Muscle of leg (tissue), 3 donors: ENCODE measurements at regions not wholly inside any gene's neighbourhood (a gene's known extent, or its start where the extent isn't known, plus 50 kb on each side); places are given as distances from the start of the nearest gene placed in this dataset.

Source experiments
- DNase-seq: peaks from one replicate; pipeline ENCODE4 v3.0.0; 2013
- H3K27ac ChIP-seq: one replicate; pipeline ENCODE4 v1.5.1; 2013; ENCODE audit warnings: mild to moderate bottlenecking, low read length, control low read depth
- H3K27me3 ChIP-seq: one replicate; pipeline ENCODE4 v1.6.1; 2013; ENCODE audit warnings: low read length; ENCODE audit not compliant: control insufficient read depth, insufficient read depth
- H3K36me3 ChIP-seq: one replicate; pipeline ENCODE4 v1.6.1; 2013; ENCODE audit warnings: low read length; ENCODE audit not compliant: control insufficient read depth, insufficient read depth
- H3K4me1 ChIP-seq: one replicate; pipeline ENCODE4 v1.6.1; 2013; ENCODE audit warnings: low read length; ENCODE audit not compliant: control insufficient read depth, insufficient read depth
- H3K4me3 ChIP-seq: one replicate; pipeline ENCODE4 v1.5.1; 2013; ENCODE audit warnings: low read length, control low read depth
- H3K9me3 ChIP-seq: replicated peaks from 2 replicates; pipeline ENCODE4 v1.6.1; 2013; ENCODE audit warnings: low read depth, low read length; ENCODE audit not compliant: control insufficient read depth
- WGBS: methylation state at CpG from one replicate; pipeline ENCODE4 v1.1.5; 2013; ENCODE audit warnings: missing lambda C conversion rate; ENCODE audit not compliant: insufficient coverage; 5-methylcytosine and 5-hydroxymethylcytosine counted together

DNA sequence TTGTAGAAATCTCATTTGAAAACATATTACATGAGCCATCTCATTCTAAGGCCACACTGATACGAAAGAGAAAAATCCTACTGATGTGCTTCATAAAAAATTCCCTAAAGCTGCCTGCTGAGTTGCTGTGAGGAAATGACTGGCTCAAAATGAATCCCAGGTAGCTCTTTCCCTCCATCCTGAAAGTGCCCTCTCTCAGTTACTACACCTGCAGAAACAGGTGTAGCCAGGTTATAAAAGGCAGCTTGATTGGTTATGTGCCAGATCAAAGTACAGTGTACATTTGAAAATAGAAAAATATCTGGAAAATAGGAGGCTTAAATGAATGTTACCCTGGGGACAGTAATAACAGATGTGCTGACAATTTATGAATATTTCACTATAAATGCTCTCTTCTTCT, 833.4 kb upstream of the ADGRL4 start:
- no peak overlapping the region for H3K4me3 ChIP-seq
- no peaks in the 10 kb centered on the region for H3K4me1 ChIP-seq
- no CpG with 5 or more reads among the region's 1 CpG for WGBS
- no peaks in the 10 kb centered on the region for H3K9me3 ChIP-seq
- no peaks in the 10 kb centered on the region for H3K36me3 ChIP-seq
- no peak for DNase-seq
- H3K27ac ChIP-seq = no peak overlapping the region
- H3K27me3 ChIP-seq = no peaks in the 10 kb centered on the region

GRCh38 chr1:79827446-79827845, 820.9 kb upstream of the ADGRL4 start:
- Histone ChIP-seq H3K4me3 (no peak overlapping the region), H3K4me1 (no peaks in the 10 kb centered on the region), H3K27me3 (no peaks in the 10 kb centered on the region), H3K27ac (no peak overlapping the region), H3K36me3 (no peaks in the 10 kb centered on the region), H3K9me3 (no peaks in the 10 kb centered on the region)
- DNase-seq = no peak
- WGBS = 17% methylated on average over 1 of the region's 2 CpGs

GRCh38 chr1:79825551-79825950, 819.0 kb upstream of the ADGRL4 start:
- Histone ChIP-seq H3K27ac (no peak overlapping the region), H3K4me3 (no peak overlapping the region), H3K27me3 (no peaks in the 10 kb centered on the region), H3K9me3 (no peaks in the 10 kb centered on the region), H3K36me3 (no peaks in the 10 kb centered on the region), H3K4me1 (no peaks in the 10 kb centered on the region)
- DNase-seq = no peak
- no CpG with 5 or more reads among the region's 3 CpGs for WGBS

- no peaks in the 10 kb centered on the region for H3K27me3 ChIP-seq
- H3K4me3 ChIP-seq = no peak overlapping the region
- whole genome bisulfite sequencing = 94% methylated on average over 10 of the region's 11 CpGs
- no peak for DNase-seq
- H3K36me3 ChIP-seq = no peaks in the 10 kb centered on the region
- H3K27ac ChIP-seq = no peak overlapping the region
- H3K4me1 ChIP-seq = no peaks in the 10 kb centered on the region
- no peaks in the 10 kb centered on the region for H3K9me3 ChIP-seq
Observed at GRCh38 chr1:79822053-79822452, 815.5 kb upstream of the ADGRL4 start.

- H3K9me3 ChIP-seq = no peaks in the 10 kb centered on the region
- H3K36me3 ChIP-seq = no peaks in the 10 kb centered on the region
- no peak for DNase-seq
- no peaks in the 10 kb centered on the region for H3K27me3 ChIP-seq
- no peak overlapping the region for H3K4me3 ChIP-seq
- H3K4me1 ChIP-seq = no peaks in the 10 kb centered on the region
- WGBS = no CpG with 5 or more reads among the region's 3 CpGs
- no peak overlapping the region for H3K27ac ChIP-seq
Observed at GRCh38 chr1:79819140-79819539, 812.6 kb upstream of the ADGRL4 start.

- H3K27ac ChIP-seq = no peak overlapping the region
- WGBS = 83% methylated on average over 2 of the region's 4 CpGs
- no peak overlapping the region for H3K4me3 ChIP-seq
- no peaks in the 10 kb centered on the region for H3K4me1 ChIP-seq
- H3K9me3 ChIP-seq = no peaks in the 10 kb centered on the region
- no peaks in the 10 kb centered on the region for H3K27me3 ChIP-seq
- no peak for DNase-seq
- H3K36me3 ChIP-seq = no peaks in the 10 kb centered on the region
Observed at GRCh38 chr1:79817031-79817560, 810.6 kb upstream of the ADGRL4 start.

DNA sequence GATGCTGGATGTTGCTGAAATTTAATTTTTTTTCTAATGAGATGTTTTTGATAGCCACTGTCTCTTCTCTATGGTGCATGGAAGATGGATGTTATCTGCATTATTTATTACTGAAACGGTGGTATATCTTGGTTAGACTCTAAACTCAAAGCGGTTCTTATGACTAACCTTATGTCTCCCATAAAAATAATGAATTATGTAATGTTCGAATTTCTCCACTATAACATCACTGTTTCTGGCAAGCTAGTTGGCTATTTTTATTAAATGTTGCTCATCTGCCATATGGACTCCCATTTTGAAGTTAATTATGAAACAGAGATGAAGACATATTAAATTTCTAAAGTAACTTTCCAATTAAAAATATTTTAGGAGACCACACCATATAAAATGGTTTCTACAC, 808.6 kb upstream of the ADGRL4 start:
- Histone ChIP-seq H3K4me3 (no peak overlapping the region), H3K27me3 (no peaks in the 10 kb centered on the region), H3K4me1 (no peaks in the 10 kb centered on the region), H3K36me3 (no peaks in the 10 kb centered on the region), H3K9me3 (no peaks in the 10 kb centered on the region), H3K27ac (no peak overlapping the region)
- no CpG with 5 or more reads among the region's 3 CpGs for WGBS
- no peak for DNase-seq

DNA sequence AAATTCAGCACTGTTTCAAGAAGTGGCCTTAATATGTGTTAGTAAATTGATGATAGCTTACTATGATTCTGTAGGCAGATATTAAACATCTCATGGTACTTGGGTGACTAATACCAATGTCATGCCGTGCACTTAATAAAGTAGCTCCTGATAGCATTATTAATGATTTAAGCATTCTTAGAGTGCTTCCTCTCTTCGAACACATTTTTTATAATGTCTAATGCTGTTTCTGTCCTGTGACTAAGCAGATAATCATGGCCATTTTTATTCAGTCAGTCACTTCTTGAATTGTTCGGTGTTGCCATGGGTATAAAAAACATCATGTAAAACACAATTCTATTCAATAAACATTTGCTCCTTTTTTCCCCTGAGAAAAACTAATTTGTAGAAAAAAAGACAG, 804.6 kb upstream of the ADGRL4 start:
- H3K4me1 ChIP-seq = no peaks in the 10 kb centered on the region
- DNase-seq = no peak
- no peak overlapping the region for H3K4me3 ChIP-seq
- peaks cover 2% of the 10 kb centered on the region for H3K9me3 ChIP-seq
- H3K27me3 ChIP-seq = no peaks in the 10 kb centered on the region
- no peak overlapping the region for H3K27ac ChIP-seq
- WGBS = no CpG with 5 or more reads among the region's 3 CpGs
- H3K36me3 ChIP-seq = no peaks in the 10 kb centered on the region

DNA sequence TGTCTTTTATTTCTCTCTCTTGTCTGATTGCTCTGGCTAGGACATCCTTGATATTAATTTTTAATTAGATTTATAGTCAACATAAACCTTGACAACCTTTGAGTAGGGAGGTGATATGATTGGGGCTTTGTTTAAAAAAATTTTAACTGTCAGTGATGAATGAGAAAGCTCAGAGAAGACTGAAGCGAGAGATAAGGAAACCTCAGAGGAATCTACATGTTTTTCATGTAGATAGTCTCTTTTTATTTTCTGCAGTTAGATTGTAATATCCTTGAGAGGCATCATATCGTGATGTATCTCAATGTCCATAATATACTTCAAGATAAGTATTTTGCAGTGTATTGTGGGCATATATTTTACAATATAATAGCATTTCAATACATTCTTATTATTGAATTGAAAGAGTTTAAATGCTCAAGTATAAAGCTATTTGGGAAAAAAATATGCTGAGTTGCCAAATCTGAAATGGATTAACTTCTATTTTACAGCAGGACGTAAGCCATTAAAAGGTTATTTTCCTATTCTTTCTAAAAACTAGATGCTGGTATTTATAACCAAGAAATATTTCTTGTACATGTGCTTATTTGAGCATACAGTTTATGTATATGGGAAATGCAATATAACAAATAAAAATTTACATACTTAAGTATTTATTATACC, 802.4 kb upstream of the ADGRL4 start:
- no peaks in the 10 kb centered on the region for H3K4me1 ChIP-seq
- no peak overlapping the region for H3K4me3 ChIP-seq
- no CpG with 5 or more reads among the region's 3 CpGs for WGBS
- no peaks in the 10 kb centered on the region for H3K36me3 ChIP-seq
- no peaks in the 10 kb centered on the region for H3K27me3 ChIP-seq
- no peak overlapping the region for H3K27ac ChIP-seq
- DNase-seq = no peak
- peaks cover 2% of the 10 kb centered on the region for H3K9me3 ChIP-seq

DNA sequence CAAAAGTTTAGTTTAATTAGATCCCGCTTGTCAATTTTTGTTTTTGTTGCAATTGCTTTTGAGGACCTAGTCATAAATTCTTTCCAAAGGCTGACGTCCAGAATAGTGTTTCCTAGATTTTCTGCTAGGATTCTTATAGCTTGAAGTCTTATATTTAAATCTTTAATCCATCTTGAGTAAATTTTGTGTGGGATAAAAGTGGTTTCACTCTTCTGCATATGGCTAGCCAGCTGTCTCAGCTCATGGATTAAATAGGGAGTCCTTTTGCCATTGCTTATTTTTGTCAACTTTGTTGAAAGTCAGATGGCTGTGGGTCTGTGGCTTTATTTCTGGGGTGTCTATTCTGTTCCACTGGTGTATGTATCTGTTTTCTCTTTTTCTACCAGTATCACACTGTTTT, 801.3 kb upstream of the ADGRL4 start:
- no peak overlapping the region for H3K4me3 ChIP-seq
- WGBS = no CpG with 5 or more reads among the region's 2 CpGs
- no peaks in the 10 kb centered on the region for H3K27me3 ChIP-seq
- H3K9me3 ChIP-seq = peaks cover 2% of the 10 kb centered on the region
- no peaks in the 10 kb centered on the region for H3K4me1 ChIP-seq
- H3K36me3 ChIP-seq = no peaks in the 10 kb centered on the region
- no peak for DNase-seq
- no peak overlapping the region for H3K27ac ChIP-seq

DNA sequence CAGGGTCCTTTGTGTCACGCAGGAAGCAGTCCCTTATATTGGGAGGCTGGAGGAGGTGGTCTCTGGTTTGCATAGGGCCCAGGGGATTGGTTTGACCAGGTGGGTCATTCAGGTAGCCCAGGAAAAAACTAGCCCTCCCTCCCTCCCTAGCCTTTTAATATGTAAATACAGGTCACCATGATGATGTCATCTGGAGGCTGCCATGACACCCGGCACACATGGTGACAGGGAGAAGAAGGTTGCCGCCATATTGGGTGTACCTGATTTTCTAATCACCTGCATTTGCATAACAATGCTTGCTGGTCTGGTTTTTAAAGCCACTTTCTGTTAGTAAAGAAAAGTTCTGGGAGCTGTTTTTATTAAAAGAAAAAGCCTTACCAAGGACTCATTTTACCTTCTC, 791.0 kb upstream of the ADGRL4 start:
- Histone ChIP-seq H3K27me3 (no peaks in the 10 kb centered on the region), H3K9me3 (peaks cover 2% of the 10 kb centered on the region), H3K4me3 (no peak overlapping the region), H3K4me1 (no peaks in the 10 kb centered on the region), H3K36me3 (no peaks in the 10 kb centered on the region), H3K27ac (no peak overlapping the region)
- no peak for DNase-seq
- WGBS = 100% methylated on average over 1 of the region's 3 CpGs
